HG03442 (cell line): ENCODE measurements at regions not wholly inside any gene's neighbourhood (a gene's known extent, or its start where the extent isn't known, plus 50 kb on each side); places are given as distances from the start of the nearest gene placed in this dataset.

Source experiments
- ATAC-seq: cut with Tn5 transposase; IDR thresholded peaks from one replicate; pipeline ENCODE4 v1.9.1; 2021; ENCODE audit warnings: mild to moderate bottlenecking, moderate library complexity; ENCODE audit not compliant: unreplicated experiment

DNA sequence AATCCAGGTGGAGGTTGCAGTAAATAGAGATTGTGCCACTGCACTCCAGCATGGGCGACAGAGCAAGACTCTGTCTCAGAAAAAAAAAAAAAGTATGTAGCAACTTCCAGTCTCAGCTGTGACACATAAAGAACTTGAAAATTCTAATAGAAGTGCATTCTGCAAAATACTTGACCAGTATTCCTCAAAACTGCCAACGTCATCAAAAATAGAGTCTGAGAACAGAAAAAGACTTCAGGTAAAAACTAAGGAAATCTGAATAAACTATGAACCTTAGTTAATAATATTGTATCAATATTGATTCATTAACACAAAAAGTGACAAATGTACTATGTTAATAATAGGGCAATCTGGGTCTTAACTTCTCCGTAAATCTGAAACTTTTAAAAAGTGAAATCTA is 76.7 kb upstream of the WDR75 start:
- no peak for ATAC-seq

- no peak for ATAC-seq
Observed at GRCh38 chr2:189366349-189366748, 74.9 kb upstream of the WDR75 start.

DNA sequence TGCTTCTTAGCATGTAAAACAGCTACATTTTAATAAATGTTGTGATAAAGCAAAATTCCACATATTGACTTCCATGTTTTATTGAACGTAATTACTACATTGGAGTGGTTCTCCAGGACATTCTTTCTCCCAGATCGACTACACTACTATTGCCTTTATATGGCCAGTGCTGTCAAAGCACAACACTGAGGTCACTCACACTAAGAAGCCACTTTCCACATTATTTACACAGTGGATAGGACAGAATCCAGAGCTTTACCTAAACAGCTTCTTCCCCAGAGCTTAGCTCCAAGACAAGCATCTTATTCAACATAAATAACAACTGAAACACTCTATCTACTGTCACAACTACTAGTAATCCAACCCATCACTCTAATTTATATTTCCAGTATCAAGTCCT is 73.9 kb upstream of the WDR75 start:
- no peak for ATAC-seq

DNA sequence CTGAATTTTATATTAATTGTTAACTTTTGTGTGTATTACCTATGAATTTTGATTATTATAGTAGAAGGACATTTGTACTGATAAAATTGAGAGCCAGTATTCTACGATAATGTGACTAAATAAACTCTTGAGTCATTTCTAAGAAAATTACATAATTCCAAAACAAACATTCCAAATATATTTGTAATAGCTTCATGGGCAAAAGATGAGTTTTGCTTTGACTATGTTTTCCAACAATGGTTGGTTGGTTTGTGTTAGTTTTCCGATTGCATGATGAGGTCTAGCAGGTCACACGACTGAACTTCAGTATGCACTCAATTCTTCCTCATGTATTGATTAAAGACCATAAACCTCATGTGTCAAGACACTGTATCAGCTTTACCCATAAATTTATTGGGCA is 71.7 kb upstream of the WDR75 start:
- no peak for ATAC-seq

- no peak for ATAC-seq
Observed at GRCh38 chr2:189370719-189371118, 70.6 kb upstream of the WDR75 start.

- no peak for ATAC-seq
Observed at GRCh38 chr2:189372688-189373257, 68.5 kb upstream of the WDR75 start.

- no peak for ATAC-seq
Observed at GRCh38 chr2:189374481-189374880, 66.8 kb upstream of the WDR75 start.

DNA sequence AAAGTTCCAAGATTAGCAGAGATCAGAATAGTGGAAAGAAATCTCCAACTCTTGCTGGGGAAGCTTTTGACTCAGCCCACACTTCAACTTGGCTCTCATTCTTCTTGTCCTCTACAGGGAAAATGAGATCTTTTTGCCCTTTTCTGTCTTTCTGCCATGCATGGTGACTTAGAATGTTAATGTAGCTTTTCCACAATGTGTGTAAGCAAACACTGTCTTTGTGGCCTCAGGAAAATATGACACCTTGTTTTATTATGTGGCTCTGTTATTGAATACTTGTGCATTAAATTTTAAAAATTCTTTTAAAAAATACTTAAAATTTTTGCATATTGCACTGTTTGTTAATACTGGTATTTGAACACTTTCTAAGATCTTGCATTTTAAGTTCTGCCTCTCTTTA is 65.4 kb upstream of the WDR75 start:
- ATAC-seq, result no peak

DNA sequence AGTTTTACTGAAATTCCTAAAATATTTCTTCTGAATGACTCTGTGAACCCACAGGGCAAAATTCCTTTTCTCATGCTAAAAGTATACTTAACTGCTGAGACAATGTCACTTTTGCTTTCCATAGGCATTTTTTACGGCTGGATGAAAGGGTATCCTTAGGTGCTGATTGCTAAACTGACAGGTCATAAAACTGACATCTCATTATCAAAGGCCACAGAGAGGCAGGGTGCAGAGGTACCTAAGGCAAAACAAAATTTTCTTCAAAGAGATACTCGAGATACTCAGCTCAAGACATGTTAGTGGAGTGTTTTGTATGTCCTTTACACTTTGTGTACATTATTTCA is 62.0 kb upstream of the WDR75 start:
- ATAC-seq, result no peak

- ATAC-seq, result no peak
Observed at GRCh38 chr2:189379731-189380261, 61.5 kb upstream of the WDR75 start.

DNA sequence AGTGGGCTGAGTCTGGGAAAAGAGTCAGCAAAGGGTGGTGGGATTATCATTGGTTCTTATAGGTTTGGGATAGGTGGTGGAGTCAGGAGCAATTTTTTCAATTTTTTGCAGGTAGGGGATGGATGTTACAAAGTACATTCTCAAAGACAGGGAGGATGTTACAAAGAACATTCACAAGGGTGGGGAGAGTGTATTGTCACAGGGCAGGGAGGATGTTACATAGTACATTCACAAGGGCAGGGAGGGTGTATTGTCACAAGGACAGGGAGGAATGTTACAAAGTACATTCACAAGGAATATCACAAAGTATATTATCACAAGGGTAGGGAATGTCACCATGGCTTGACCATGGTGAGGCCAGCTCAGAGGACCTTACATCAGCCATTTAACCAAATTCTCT is 58.6 kb upstream of the WDR75 start:
- ATAC-seq, result no peak

- ATAC-seq, result no peak
Observed at GRCh38 chr2:189386741-189387140, 54.5 kb upstream of the WDR75 start.

GRCh38 chr2:189391201-189391600 is 50.1 kb upstream of the WDR75 start:
- no peak for ATAC-seq
